Hepatocyte (in vitro differentiated cells): ENCODE measurements at regions not wholly inside any gene's neighbourhood (a gene's known extent, or its start where the extent isn't known, plus 50 kb on each side); places are given as distances from the start of the nearest gene placed in this dataset.
A peak's percentile ranks its signal among the peaks of the same experiment; 100 is the strongest.

Source experiments
- DNase-seq: peaks from one replicate; pipeline ENCODE4 v3.0.0-alpha.2; 2016; ENCODE audit warnings: low spot score
- H2AFZ ChIP-seq: fragments of 200-600 bp; sonication (generic); 2 replicates; pipeline ENCODE4 v1.6.0; 2016; ENCODE audit warnings: antibody characterized with exemption, mild to moderate bottlenecking
- H3K27ac ChIP-seq: fragments of 200-600 bp; sonication (generic); 2 replicates; pipeline ENCODE4 v1.5.1; 2016; ENCODE audit warnings: mild to moderate bottlenecking
- H3K27me3 ChIP-seq: fragments of 200-600 bp; sonication (generic); 2 replicates; pipeline ENCODE4 v1.6.1; 2016
- H3K36me3 ChIP-seq: fragments of 200-600 bp; sonication (generic); replicated peaks from 2 replicates; pipeline ENCODE4 v1.5.1; 2016; ENCODE audit warnings: low read depth; ENCODE audit not compliant: insufficient read depth
- H3K4me1 ChIP-seq: fragments of 200-600 bp; sonication (generic); 2 replicates; pipeline ENCODE4 v1.5.1; 2016; ENCODE audit warnings: mild to moderate bottlenecking, moderate library complexity; ENCODE audit not compliant: insufficient read depth
- H3K4me2 ChIP-seq: fragments of 200-600 bp; sonication (generic); 2 replicates; pipeline ENCODE4 v1.6.0; 2016
- H3K4me3 ChIP-seq: fragments of 200-600 bp; sonication (generic); 2 replicates; pipeline ENCODE4 v1.5.1; 2016; ENCODE audit warnings: mild to moderate bottlenecking
- H3K79me2 ChIP-seq: fragments of 200-600 bp; sonication (generic); 2 replicates; pipeline ENCODE4 v1.6.0; 2017; ENCODE audit warnings: mild to moderate bottlenecking
- H3K9me2 ChIP-seq: fragments of 200-600 bp; sonication (generic); replicated peaks from 2 replicates; pipeline ENCODE4 v1.6.0; 2017; ENCODE audit warnings: mild to moderate bottlenecking; ENCODE audit not compliant: insufficient read depth
- H3K9me3 ChIP-seq: fragments of 200-600 bp; sonication (generic); 2 replicates; pipeline ENCODE4 v1.5.1; 2016; ENCODE audit warnings: low read depth, mild to moderate bottlenecking
- H4K20me1 ChIP-seq: fragments of 200-600 bp; sonication (generic); 2 replicates; pipeline ENCODE4 v1.6.0; 2016; ENCODE audit warnings: mild to moderate bottlenecking; ENCODE audit not compliant: insufficient read depth, poor library complexity, severe bottlenecking
- CTCF ChIP-seq: fragments of 200-600 bp; sonication (generic); IDR thresholded peaks from 2 replicates; pipeline ENCODE4 v1.5.1; 2016; ENCODE audit warnings: antibody characterized with exemption, mild to moderate bottlenecking; ENCODE audit not compliant: poor library complexity
- EZH2 ChIP-seq: fragments of 200-600 bp; sonication (generic); IDR thresholded peaks from 2 replicates; pipeline ENCODE4 v1.6.1; 2016; ENCODE audit warnings: antibody characterized with exemption, mild to moderate bottlenecking, borderline replicate concordance
- EZH2phosphoT487 ChIP-seq: fragments of 200-600 bp; sonication (generic); IDR thresholded peaks from one replicate; pipeline ENCODE4 v1.6.1; 2018; ENCODE audit warnings: antibody characterized with exemption, mild to moderate bottlenecking, low read depth, moderate library complexity; ENCODE audit not compliant: unreplicated experiment, severe bottlenecking
- WGBS: methylation state at CpG from one replicate; pipeline ENCODE4 v1.1.6; 2016; ENCODE audit warnings: low lambda C conversion rate; ENCODE audit errors: missing lambda C conversion rate; 5-methylcytosine and 5-hydroxymethylcytosine counted together

GRCh38 chr10:90575125-90575524 lies 282.7 kb downstream of the HTR7 start:
- Histone ChIP-seq H3K27ac (no peak overlapping the region), H3K36me3 (no peaks in the 10 kb centered on the region), H3K27me3 (no peaks in the 10 kb centered on the region), H3K4me1 (no peaks in the 10 kb centered on the region), H3K79me2 (no peaks in the 10 kb centered on the region), H4K20me1 (no peaks in the 10 kb centered on the region), H3K9me3 (no peaks in the 10 kb centered on the region), H2AFZ (no peak overlapping the region), H3K9me2 (no peaks in the 10 kb centered on the region), H3K4me2 (no peak overlapping the region), H3K4me3 (no peak overlapping the region)
- 94% methylated on average over 3 of the region's 3 CpGs for WGBS
- TF ChIP-seq EZH2 (no peak), CTCF (no peak), EZH2phosphoT487 (no peak)
- no peak for DNase-seq

- H3K27me3 ChIP-seq, result no peaks in the 10 kb centered on the region
- H3K4me1 ChIP-seq, result no peaks in the 10 kb centered on the region
- WGBS, result 75% methylated on average over 1 of the region's 1 CpG
- no peaks in the 10 kb centered on the region for H4K20me1 ChIP-seq
- H3K9me3 ChIP-seq, result no peaks in the 10 kb centered on the region
- TF ChIP-seq EZH2phosphoT487, result no peak
- TF ChIP-seq EZH2, result no peak
- no peak for TF ChIP-seq CTCF
- no peaks in the 10 kb centered on the region for H3K79me2 ChIP-seq
- H3K9me2 ChIP-seq, result no peaks in the 10 kb centered on the region
- H2AFZ ChIP-seq, result no peak overlapping the region
- H3K36me3 ChIP-seq, result no peaks in the 10 kb centered on the region
- H3K27ac ChIP-seq, result no peak overlapping the region
- no peak overlapping the region for H3K4me2 ChIP-seq
- DNase-seq, result no peak
- no peak overlapping the region for H3K4me3 ChIP-seq
These were observed 280.3 kb downstream of the HTR7 start for GRCh38 chr10:90577569-90577968.

- no peak overlapping the region for H3K4me3 ChIP-seq
- no peak overlapping the region for H3K4me2 ChIP-seq
- H3K79me2 ChIP-seq, result no peaks in the 10 kb centered on the region
- H3K4me1 ChIP-seq, result no peaks in the 10 kb centered on the region
- 69% methylated on average over 1 of the region's 1 CpG for WGBS
- H4K20me1 ChIP-seq, result no peaks in the 10 kb centered on the region
- H3K27me3 ChIP-seq, result no peaks in the 10 kb centered on the region
- no peaks in the 10 kb centered on the region for H3K36me3 ChIP-seq
- no peaks in the 10 kb centered on the region for H3K9me3 ChIP-seq
- TF ChIP-seq EZH2 (no peak), EZH2phosphoT487 (no peak)
- no peak overlapping the region for H2AFZ ChIP-seq
- peak; percentile 28 for DNase-seq
- H3K9me2 ChIP-seq, result no peaks in the 10 kb centered on the region
- no peak overlapping the region for H3K27ac ChIP-seq
These were observed 278.1 kb downstream of the HTR7 start for GRCh38 chr10:90579602-90580242.

GRCh38 chr10:90583416-90583815 lies 274.4 kb downstream of the HTR7 start:
- Histone ChIP-seq H3K27ac (no peak overlapping the region), H3K27me3 (no peaks in the 10 kb centered on the region), H3K9me2 (no peaks in the 10 kb centered on the region), H2AFZ (no peak overlapping the region), H3K4me2 (no peak overlapping the region), H3K79me2 (no peaks in the 10 kb centered on the region), H3K4me1 (peaks cover 8% of the 10 kb centered on the region), H3K36me3 (no peaks in the 10 kb centered on the region), H4K20me1 (no peaks in the 10 kb centered on the region), H3K4me3 (no peak overlapping the region), H3K9me3 (no peaks in the 10 kb centered on the region)
- WGBS, result 92% methylated on average over 3 of the region's 3 CpGs
- no peak for DNase-seq
- TF ChIP-seq EZH2, result no peak
